ENCODE measurements at regions not wholly inside any gene's neighbourhood (a gene's known extent, or its start where the extent isn't known, plus 50 kb on each side); places are given as distances from the start of the nearest gene placed in this dataset.

DNA sequence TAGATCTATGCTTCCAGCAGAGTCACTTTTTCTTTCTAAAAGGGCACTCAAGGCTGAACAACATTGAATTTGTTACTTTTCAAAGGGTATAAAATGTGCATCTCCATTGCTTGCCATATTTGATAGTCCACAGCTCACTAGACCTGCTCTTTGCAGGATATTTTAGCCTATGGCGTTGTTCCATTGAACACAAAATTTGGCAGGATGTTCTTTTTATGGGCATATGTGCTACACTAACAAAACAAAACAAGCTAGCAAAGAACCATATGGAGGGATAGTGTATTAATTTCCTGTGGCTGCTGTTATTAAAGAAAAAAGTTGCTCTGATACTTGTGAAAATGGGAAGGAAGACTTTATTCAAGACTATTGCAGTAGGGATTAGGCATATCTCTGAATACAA, 828.7 kb downstream of the TYW1 start:
- TF ChIP-seq, protein P1, sequence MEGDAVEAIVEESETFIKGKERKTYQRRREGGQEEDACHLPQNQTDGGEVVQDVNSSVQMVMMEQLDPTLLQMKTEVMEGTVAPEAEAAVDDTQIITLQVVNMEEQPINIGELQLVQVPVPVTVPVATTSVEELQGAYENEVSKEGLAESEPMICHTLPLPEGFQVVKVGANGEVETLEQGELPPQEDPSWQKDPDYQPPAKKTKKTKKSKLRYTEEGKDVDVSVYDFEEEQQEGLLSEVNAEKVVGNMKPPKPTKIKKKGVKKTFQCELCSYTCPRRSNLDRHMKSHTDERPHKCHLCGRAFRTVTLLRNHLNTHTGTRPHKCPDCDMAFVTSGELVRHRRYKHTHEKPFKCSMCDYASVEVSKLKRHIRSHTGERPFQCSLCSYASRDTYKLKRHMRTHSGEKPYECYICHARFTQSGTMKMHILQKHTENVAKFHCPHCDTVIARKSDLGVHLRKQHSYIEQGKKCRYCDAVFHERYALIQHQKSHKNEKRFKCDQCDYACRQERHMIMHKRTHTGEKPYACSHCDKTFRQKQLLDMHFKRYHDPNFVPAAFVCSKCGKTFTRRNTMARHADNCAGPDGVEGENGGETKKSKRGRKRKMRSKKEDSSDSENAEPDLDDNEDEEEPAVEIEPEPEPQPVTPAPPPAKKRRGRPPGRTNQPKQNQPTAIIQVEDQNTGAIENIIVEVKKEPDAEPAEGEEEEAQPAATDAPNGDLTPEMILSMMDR (IDR thresholded peaks at IDR 0.05), result no peak
- TF ChIP-seq POLR2AphosphoS5 (IDR thresholded peaks at IDR 0.05), result no peak

Data from gastroesophageal sphincter (tissue), 3 donors.